A549 (cell line): ENCODE measurements at regions not wholly inside any gene's neighbourhood (a gene's known extent, or its start where the extent isn't known, plus 50 kb on each side); places are given as distances from the start of the nearest gene placed in this dataset.

Experiments used
- ATAC-seq, 2 experiments: fragments of 200-7000 bp in 1 of 2; fragments of >200 bp in 1 of 2; cut with Nextera tagmentation in 1 of 2; cut with Tn5 transposase in 1 of 2; 3 replicates each; pipeline versions ENCODE4 v1.8.0 to v1.9.1; 2018 to 2020; ENCODE audit warnings: mild to moderate bottlenecking in 1 of 2, moderate library complexity in 1 of 2
- CTCF ChIA-PET: fragments of 300-600 bp; sonication (Branson Sonifier 250); formaldehyde crosslinking; extraction: SDS; loops from one replicate; lab custom pipeline; 2021; ENCODE audit warnings: antibody characterized with exemption, inconsistent platforms; lab: Yijun Ruan, JAX
- POLR2A ChIA-PET: fragments of 350-600 bp; formaldehyde crosslinking; extraction: SDS; loops from one replicate; lab custom pipeline; 2021; ENCODE audit warnings: antibody characterized with exemption, inconsistent platforms; lab: Yijun Ruan, JAX
- DNase-seq, 2 experiments: peaks; one replicate each; pipeline versions ENCODE4 v3.0.0 to v3.0.0-alpha.2; 2011 to 2016; ENCODE audit warnings: low read depth in 1 of 2, low spot score in 1 of 2
- FAIRE-seq: peaks from 2 replicates; lab custom pipeline; 2011; peaks lifted over from hg19 to GRCh38; lab: Jason Lieb, UNC
- H3K27ac ChIP-seq, 2 experiments: fragments of >200 bp; sonication (Bioruptor Twin); formaldehyde crosslinking; 3 replicates each; pipeline ENCODE4 v1.5.1; 2016 to 2017
- H3K4me1 ChIP-seq: fragments of >200 bp; sonication (Bioruptor Twin); formaldehyde crosslinking; 3 replicates; pipeline ENCODE4 v1.6.1; 2016
- H3K4me2 ChIP-seq: fragments of >200 bp; sonication (Bioruptor Twin); formaldehyde crosslinking; 3 replicates; pipeline ENCODE4 v1.6.1; 2016
- H3K4me3 ChIP-seq: fragments of >200 bp; sonication (Bioruptor Twin); formaldehyde crosslinking; 3 replicates; pipeline ENCODE4 v1.5.1; 2016
- H3K9me3 ChIP-seq: fragments of >200 bp; sonication (Bioruptor Twin); formaldehyde crosslinking; 3 replicates; pipeline ENCODE4 v1.6.1; 2016
- ATOH8 ChIP-seq: fragments of 250-450 bp; sonication (Bioruptor Pico); IDR thresholded peaks from 2 replicates; pipeline ENCODE4 v1.5.0; 2020; ENCODE audit warnings: low read depth, mild to moderate bottlenecking, moderate library complexity
- BCL3 ChIP-seq: fragments of >200 bp; sonication (Bioruptor Twin); formaldehyde crosslinking; IDR thresholded peaks from 3 replicates; pipeline ENCODE4 v1.6.1; 2016
- CEBPB ChIP-seq, 2 experiments: fragments of >200 bp in 1 of 2; sonication (Bioruptor Twin) in 1 of 2; formaldehyde crosslinking in 1 of 2; IDR thresholded peaks; 2 replicates each; pipeline ENCODE4 v1.6.1; 2012 to 2016
- CHD2 ChIP-seq: fragments of 150-350 bp; IDR thresholded peaks from 2 replicates; pipeline ENCODE4 v1.6.1; 2014; ENCODE audit warnings: low read length; ENCODE audit not compliant: partially characterized antibody
- CTCF ChIP-seq: fragments of >200 bp; sonication (Bioruptor Twin); formaldehyde crosslinking; IDR thresholded peaks from 3 replicates; pipeline ENCODE4 v1.5.1; 2016
- EHF ChIP-seq: fragments of 250-450 bp; sonication (Bioruptor Pico); IDR thresholded peaks from 2 replicates; pipeline ENCODE4 v1.5.0; 2020; ENCODE audit warnings: mild to moderate bottlenecking
- FOSB ChIP-seq: fragments of 250-450 bp; sonication (Bioruptor Pico); IDR thresholded peaks from 2 replicates; pipeline ENCODE4 v1.5.0; 2020; ENCODE audit warnings: mild to moderate bottlenecking, moderate library complexity
- GATA3 ChIP-seq: IDR thresholded peaks from 2 replicates; pipeline ENCODE4 v1.6.1; 2012; ENCODE audit warnings: borderline replicate concordance
- HEYL ChIP-seq: fragments of 250-450 bp; sonication (Bioruptor Pico); IDR thresholded peaks from 2 replicates; pipeline ENCODE4 v1.8.0; 2021; ENCODE audit warnings: mild to moderate bottlenecking, moderate library complexity
- HMGXB4 ChIP-seq: fragments of 250-450 bp; sonication (Bioruptor Pico); IDR thresholded peaks from 2 replicates; pipeline ENCODE4 v1.5.0; 2021; ENCODE audit warnings: mild to moderate bottlenecking, moderate library complexity, borderline replicate concordance
- HOXA7 ChIP-seq: fragments of 250-450 bp; sonication (Bioruptor Pico); IDR thresholded peaks from 2 replicates; pipeline ENCODE4 v1.5.0; 2020; ENCODE audit warnings: mild to moderate bottlenecking, moderate library complexity
- HOXB13 ChIP-seq: fragments of 250-450 bp; sonication (Bioruptor Pico); IDR thresholded peaks from 2 replicates; pipeline ENCODE4 v1.5.0; 2020; ENCODE audit warnings: low read depth, mild to moderate bottlenecking, moderate library complexity
- HOXB5 ChIP-seq: fragments of 250-450 bp; sonication (Bioruptor Pico); IDR thresholded peaks from 2 replicates; pipeline ENCODE4 v1.5.0; 2020; ENCODE audit warnings: mild to moderate bottlenecking, moderate library complexity
- JUN ChIP-seq, 2 experiments: fragments of >200 bp; sonication (Bioruptor Twin); formaldehyde crosslinking; IDR thresholded peaks; 2 replicates in 1 of 2; 3 replicates in 1 of 2; pipeline ENCODE4 v1.6.1; 2016 to 2017
- KDM1A ChIP-seq: fragments of 200-600 bp; sonication (generic); IDR thresholded peaks from 2 replicates; pipeline ENCODE4 v1.6.1; 2016; ENCODE audit warnings: low read depth, mild to moderate bottlenecking
- MAX ChIP-seq: IDR thresholded peaks from 2 replicates; pipeline ENCODE4 v1.6.1; 2012
- MYC ChIP-seq: IDR thresholded peaks from 2 replicates; pipeline ENCODE4 v1.6.1; 2012; ENCODE audit warnings: mild to moderate bottlenecking, inconsistent platforms, low read length, improper control_type of control experiment, borderline replicate concordance
- NFE2L2 ChIP-seq: fragments of 150-350 bp; conservative IDR thresholded peaks from 2 replicates; pipeline ENCODE4 v1.6.1; 2014; ENCODE audit warnings: low read length
- NR3C1 ChIP-seq: fragments of >200 bp; sonication (Bioruptor Twin); formaldehyde crosslinking; IDR thresholded peaks from 3 replicates; pipeline ENCODE4 v1.6.1; 2017
- PHF8 ChIP-seq: fragments of 200-600 bp; sonication (generic); IDR thresholded peaks from 2 replicates; pipeline ENCODE4 v1.6.1; 2016; ENCODE audit warnings: low read depth, mild to moderate bottlenecking, antibody characterized with exemption, moderate library complexity, borderline replicate concordance
- POLR2AphosphoS2 ChIP-seq: conservative IDR thresholded peaks from 2 replicates; pipeline ENCODE4 v1.6.1; 2012; ENCODE audit warnings: low read length, improper control_type of control experiment, inconsistent platforms
- RCOR1 ChIP-seq: fragments of 150-350 bp; IDR thresholded peaks from 2 replicates; pipeline ENCODE4 v1.6.1; 2014; ENCODE audit warnings: antibody characterized with exemption, low read length, low read depth
- SMC3 ChIP-seq: fragments of >200 bp; sonication (Bioruptor Twin); formaldehyde crosslinking; IDR thresholded peaks from 3 replicates; pipeline ENCODE4 v1.6.1; 2018; ENCODE audit warnings: inconsistent platforms
- SREBF2 ChIP-seq: fragments of 450-650 bp; IDR thresholded peaks from 2 replicates; pipeline ENCODE4 v1.6.1; 2014; ENCODE audit warnings: mild to moderate bottlenecking, moderate library complexity
- TP53 ChIP-seq: fragments of 250-450 bp; sonication (Bioruptor Pico); IDR thresholded peaks from 2 replicates; pipeline ENCODE4 v1.5.0; 2021; ENCODE audit warnings: mild to moderate bottlenecking, moderate library complexity
- USF2 ChIP-seq: fragments of 450-650 bp; IDR thresholded peaks from 2 replicates; pipeline ENCODE4 v1.6.1; 2014; ENCODE audit warnings: antibody characterized with exemption
- ZC3H11A ChIP-seq: fragments of 450-650 bp; IDR thresholded peaks from 2 replicates; pipeline ENCODE4 v1.6.1; 2014; ENCODE audit warnings: antibody characterized with exemption, mild to moderate bottlenecking
- ZNF302 ChIP-seq: fragments of 250-450 bp; sonication (Bioruptor Pico); IDR thresholded peaks from 2 replicates; pipeline ENCODE4 v1.9.0; 2021; ENCODE audit warnings: inconsistent platforms, mild to moderate bottlenecking, moderate library complexity
- ZSCAN20 ChIP-seq: fragments of 250-450 bp; sonication (Bioruptor Pico); IDR thresholded peaks from 2 replicates; pipeline ENCODE4 v1.8.0; 2022; ENCODE audit warnings: mild to moderate bottlenecking, moderate library complexity
- WGBS: methylation state at CpG from one replicate; pipeline ENCODE4 v1.1.6; 2017; ENCODE audit errors: missing lambda C conversion rate; 5-methylcytosine and 5-hydroxymethylcytosine counted together

GRCh38 chr10:78803710-78804109 is 265.1 kb upstream of the ZMIZ1 start:
- Histone ChIP-seq H3K27ac (no peak overlapping the region), H3K4me2 (no peak overlapping the region), H3K9me3 (no peaks in the 10 kb centered on the region), H3K4me3 (no peak overlapping the region), H3K4me1 (no peaks in the 10 kb centered on the region)
- DNase-seq (no peak), FAIRE-seq (no peak), ATAC-seq (no peak)
- TF ChIP-seq SMC3 (no peak), GATA3 (no peak), FOSB (no peak), USF2 (no peak), HOXB5 (CRISPR knock-in tag) (no peak), BCL3 (no peak), HOXB13 (CRISPR knock-in tag) (no peak), CEBPB (IDR thresholded peaks at IDR 0.05) (no peak), POLR2AphosphoS2 (no peak), CHD2 (no peak), JUN (IDR thresholded peaks at IDR 0.05) (no peak), HEYL (CRISPR knock-in tag) (no peak), EHF (no peak), PHF8 (no peak), ZNF302 (CRISPR knock-in tag) (no peak), HOXA7 (CRISPR knock-in tag) (no peak), NFE2L2 (no peak), CTCF (no peak), ATOH8 (CRISPR knock-in tag) (no peak), MYC (no peak)
- CTCF ChIA-PET, result interaction anchor here (1.3 to 1.4 kb wide), 2 partner anchors 10 to 17 kb away, joined by 3 read pairs; no protein-coding TSS in a partner anchor
- WGBS, result 85% methylated on average over 8 of the region's 8 CpGs
- POLR2A ChIA-PET, result no interaction called here

GRCh38 chr10:78804411-78805032 is 264.2 kb upstream of the ZMIZ1 start:
- WGBS, result 70% methylated on average over 6 of the region's 7 CpGs
- no peak for ATAC-seq
- POLR2A ChIA-PET, result no interaction called here
- Histone ChIP-seq H3K9me3 (no peaks in the 10 kb centered on the region), H3K4me2 (no peak overlapping the region), H3K27ac (no peak overlapping the region), H3K4me1 (no peaks in the 10 kb centered on the region), H3K4me3 (no peak overlapping the region)
- TF ChIP-seq SMC3 (no peak), MAX (no peak), HOXB13 (CRISPR knock-in tag) (no peak), HMGXB4 (CRISPR knock-in tag) (no peak), PHF8 (no peak), KDM1A (no peak), ZSCAN20 (no peak), RCOR1 (no peak), POLR2AphosphoS2 (no peak), TP53 (CRISPR knock-in tag) (no peak), SREBF2 (no peak), ZNF302 (CRISPR knock-in tag) (no peak), ATOH8 (CRISPR knock-in tag) (no peak), ZC3H11A (no peak), NR3C1 (no peak), FOSB (no peak), GATA3 (no peak)
- FAIRE-seq, result no peak
- DNase-seq, result no peak
- CTCF ChIA-PET, result interaction anchor here (1.4 kb wide), 1 partner anchor 11 kb away, joined by 3 read pairs; no protein-coding TSS in a partner anchor
